ENCODE measurements at regions not wholly inside any gene's neighbourhood (a gene's known extent, or its start where the extent isn't known, plus 50 kb on each side); places are given as distances from the start of the nearest gene placed in this dataset.
"Not testable (repeated sequence)": the region's sequence is repeated elsewhere in the genome, so short reads cannot be mapped to it uniquely, and the experiment has no call there.

DNA sequence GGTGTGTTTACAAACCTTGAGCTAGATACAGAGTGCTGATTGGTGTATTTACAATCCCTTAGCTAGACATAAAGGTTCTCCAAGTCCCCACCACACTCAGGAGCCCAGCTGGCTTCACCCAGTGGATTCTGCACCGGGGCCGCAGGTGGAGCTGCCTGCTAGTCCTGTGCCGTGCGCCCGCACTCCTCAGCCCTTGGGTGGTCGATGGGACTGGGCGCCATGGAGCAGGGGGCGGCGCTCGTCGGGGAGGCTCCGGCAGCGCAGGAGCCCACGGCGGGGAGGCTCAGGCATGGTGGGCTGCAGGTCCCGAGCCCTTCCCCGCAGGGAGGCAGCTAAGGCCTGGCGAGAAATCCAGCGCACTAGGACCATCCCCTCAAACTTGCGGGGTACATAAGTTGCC lies 124.2 kb upstream of the EEF2KMT start:
- H3K9me3 Mint-ChIP-seq; H3K4me3 Mint-ChIP-seq; H3K36me3 Mint-ChIP-seq (ENCODE audit: low read depth); H3K27me3 Mint-ChIP-seq (ENCODE audit: low read depth); H3K4me1 Mint-ChIP-seq (ENCODE audit: low read depth); DNase-seq (ENCODE audit: low spot score); H3K27ac Mint-ChIP-seq: not testable (repeated sequence)

DNA sequence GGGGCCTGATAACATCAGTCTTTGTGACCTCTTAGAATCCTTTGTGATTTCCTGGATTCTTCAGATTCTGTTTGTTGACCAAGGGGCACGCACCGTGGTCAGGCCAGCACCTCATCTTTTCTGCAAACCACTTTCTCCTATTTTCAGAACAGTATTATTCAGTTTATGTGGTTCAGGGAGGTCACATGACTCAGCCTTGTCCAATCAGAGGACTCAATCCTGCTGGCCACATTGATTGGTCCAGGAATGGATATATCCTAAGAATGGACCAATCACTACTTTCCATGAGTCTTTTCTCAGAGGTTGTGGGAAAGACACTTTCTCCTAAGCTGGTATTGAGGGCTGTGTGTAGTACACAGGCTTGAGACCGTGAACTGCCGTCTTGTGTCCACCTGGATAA lies 123.1 kb upstream of the EEF2KMT start:
- H3K27ac Mint-ChIP-seq = no peak overlapping the region
- H3K4me3 Mint-ChIP-seq = no peak overlapping the region
- no peak for DNase-seq (ENCODE audit: low spot score)
- no peaks in the 10 kb centered on the region for H3K36me3 Mint-ChIP-seq (ENCODE audit: low read depth)
- H3K4me1 Mint-ChIP-seq (ENCODE audit: low read depth) = no peaks in the 10 kb centered on the region
- H3K9me3 Mint-ChIP-seq = no peaks in the 10 kb centered on the region
- no peaks in the 10 kb centered on the region for H3K27me3 Mint-ChIP-seq (ENCODE audit: low read depth)

DNA sequence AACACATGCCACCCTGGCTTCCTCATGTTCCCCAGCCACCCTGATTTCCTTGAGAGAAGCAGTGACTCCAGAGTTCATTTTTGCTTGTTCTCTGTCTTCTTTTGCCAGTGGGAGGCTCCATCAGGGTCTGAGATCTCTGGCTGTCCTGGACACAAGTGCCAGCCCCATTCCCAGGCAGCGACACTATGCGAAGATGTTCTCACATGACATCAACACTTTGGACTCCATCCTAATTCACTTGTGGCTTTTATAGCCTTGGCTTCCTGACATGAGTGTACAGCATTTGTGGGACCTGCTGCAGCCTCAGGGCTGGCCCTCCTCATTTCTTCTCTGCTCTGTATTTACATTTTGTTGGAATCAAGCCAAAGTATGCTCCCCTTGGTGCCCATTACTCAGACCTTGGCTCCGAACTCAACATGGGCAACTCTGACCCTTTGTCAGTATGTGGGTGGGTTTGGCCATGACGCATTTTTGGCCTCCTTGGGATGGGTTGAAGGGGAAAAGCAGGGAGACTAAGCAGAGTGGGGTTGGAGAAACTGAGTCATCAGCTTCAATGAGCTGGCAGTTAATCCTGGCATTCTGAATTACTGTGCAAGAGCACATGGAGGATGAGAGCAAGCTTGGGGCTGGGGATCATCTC lies 119.0 kb upstream of the EEF2KMT start:
- Mint-ChIP-seq H3K9me3 (no peaks in the 10 kb centered on the region), H3K27ac (no peak overlapping the region), H3K36me3 (ENCODE audit: low read depth) (no peaks in the 10 kb centered on the region), H3K4me3 (no peak overlapping the region), H3K4me1 (ENCODE audit: low read depth) (no peaks in the 10 kb centered on the region), H3K27me3 (ENCODE audit: low read depth) (no peaks in the 10 kb centered on the region)
- no peak for DNase-seq (ENCODE audit: low spot score)

DNA sequence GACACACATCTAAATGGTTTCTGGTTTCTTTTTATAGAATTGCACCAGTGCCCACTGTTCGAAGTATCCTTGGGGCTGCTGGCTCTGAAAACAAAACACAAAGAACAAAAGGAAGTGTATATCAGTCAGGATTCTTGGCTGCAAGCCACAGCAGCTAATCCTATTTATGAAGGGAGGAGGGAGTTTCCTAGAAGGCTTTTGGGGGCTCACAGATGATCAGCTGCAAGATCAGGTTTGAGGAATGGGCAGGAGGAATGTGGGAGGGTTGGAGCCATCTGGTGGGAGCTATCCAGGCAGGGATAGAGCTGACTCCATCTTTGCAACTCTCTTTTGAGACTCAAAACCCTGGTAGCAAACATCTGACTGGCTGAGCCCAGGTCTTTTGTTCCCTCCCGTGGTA lies 118.3 kb upstream of the EEF2KMT start:
- no peaks in the 10 kb centered on the region for H3K9me3 Mint-ChIP-seq
- H3K27me3 Mint-ChIP-seq (ENCODE audit: low read depth) = no peaks in the 10 kb centered on the region
- no peak overlapping the region for H3K27ac Mint-ChIP-seq
- H3K36me3 Mint-ChIP-seq (ENCODE audit: low read depth) = no peaks in the 10 kb centered on the region
- H3K4me1 Mint-ChIP-seq (ENCODE audit: low read depth) = no peaks in the 10 kb centered on the region
- no peak overlapping the region for H3K4me3 Mint-ChIP-seq
- DNase-seq (ENCODE audit: low spot score) = no peak

DNA sequence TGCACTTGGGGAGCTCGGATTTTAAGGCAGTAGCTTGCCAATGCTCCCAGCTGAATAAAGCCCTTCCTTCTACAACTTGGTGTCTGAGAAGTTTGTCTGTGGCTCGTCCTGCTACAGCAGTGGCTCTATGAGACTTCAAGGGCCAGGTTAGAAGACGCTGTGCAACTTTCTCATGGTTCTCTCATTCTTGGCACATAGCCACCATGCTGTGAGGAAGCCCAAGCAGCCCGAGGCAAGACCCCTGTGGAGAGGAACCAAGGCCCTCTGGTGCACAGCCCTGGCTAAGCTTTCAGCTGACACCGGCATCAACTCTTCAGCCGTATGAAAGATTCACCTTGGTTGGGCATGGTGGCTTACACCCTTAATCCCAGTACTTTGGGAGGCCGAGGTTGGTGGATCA lies 116.9 kb upstream of the EEF2KMT start:
- H3K9me3 Mint-ChIP-seq = no peaks in the 10 kb centered on the region
- no peak overlapping the region for H3K4me3 Mint-ChIP-seq
- H3K27ac Mint-ChIP-seq = no peak overlapping the region
- no peaks in the 10 kb centered on the region for H3K4me1 Mint-ChIP-seq (ENCODE audit: low read depth)
- no peaks in the 10 kb centered on the region for H3K27me3 Mint-ChIP-seq (ENCODE audit: low read depth)
- no peaks in the 10 kb centered on the region for H3K36me3 Mint-ChIP-seq (ENCODE audit: low read depth)
- no peak for DNase-seq (ENCODE audit: low spot score)

DNA sequence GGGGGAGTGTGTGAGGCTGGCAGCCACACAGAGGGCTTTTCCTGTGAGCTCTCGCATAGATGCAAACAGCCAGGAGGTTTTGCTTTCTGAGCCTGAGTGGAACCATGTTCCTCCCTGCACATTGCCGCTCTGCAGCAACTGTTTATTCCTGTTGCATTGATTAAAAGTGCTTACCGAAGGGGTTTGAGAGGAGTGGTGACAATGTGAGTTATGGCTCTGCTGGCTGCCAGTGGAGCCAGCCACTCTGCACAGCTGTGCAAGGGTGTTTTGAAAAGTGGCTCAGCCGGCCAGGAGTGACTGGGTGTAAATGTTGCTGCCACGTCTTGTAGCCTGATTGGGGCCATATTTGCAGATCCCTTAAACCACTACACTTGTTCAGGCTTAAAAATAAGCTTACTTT lies 114.9 kb upstream of the EEF2KMT start:
- H3K4me3 Mint-ChIP-seq = not testable (repeated sequence)

DNA sequence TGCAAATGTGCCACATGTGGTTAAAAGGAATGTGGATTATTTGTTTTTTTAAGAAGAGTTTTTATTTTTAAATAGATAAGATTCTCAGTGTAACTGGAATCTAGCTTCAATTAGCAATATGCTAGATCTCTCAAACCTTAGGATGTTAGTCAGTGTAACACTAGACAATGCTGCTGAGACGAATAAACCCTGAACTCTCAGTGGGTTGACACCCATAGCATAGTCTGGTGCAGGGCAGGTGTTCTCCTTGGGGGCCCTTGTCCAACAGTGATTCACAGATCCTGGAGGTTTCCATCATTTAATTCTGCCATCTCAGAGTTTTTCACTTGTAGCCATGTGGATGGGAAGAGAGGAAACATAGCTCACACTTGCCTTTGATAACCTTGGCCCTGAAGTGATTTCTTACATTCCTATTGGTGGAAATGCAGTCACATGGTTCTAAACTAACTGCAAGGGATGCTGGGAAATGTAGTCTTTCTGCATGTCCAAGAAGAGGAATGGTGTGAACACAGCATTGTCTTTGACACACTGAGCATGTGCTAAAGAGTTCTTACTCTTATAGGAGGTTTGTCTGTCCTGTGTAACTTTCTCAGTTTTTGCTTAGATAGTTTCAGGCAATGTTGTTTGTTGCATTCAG lies 110.4 kb upstream of the EEF2KMT start:
- H3K4me1 Mint-ChIP-seq (ENCODE audit: low read depth); H3K36me3 Mint-ChIP-seq (ENCODE audit: low read depth); H3K9me3 Mint-ChIP-seq; H3K4me3 Mint-ChIP-seq; H3K27me3 Mint-ChIP-seq (ENCODE audit: low read depth); DNase-seq (ENCODE audit: low spot score); H3K27ac Mint-ChIP-seq: not testable (repeated sequence)

More for the DNA sequence above, 114.9 kb upstream of the EEF2KMT start:
- not testable (repeated sequence) for H3K36me3 Mint-ChIP-seq (ENCODE audit: low read depth); DNase-seq (ENCODE audit: low spot score); H3K4me1 Mint-ChIP-seq (ENCODE audit: low read depth); H3K27me3 Mint-ChIP-seq (ENCODE audit: low read depth); H3K9me3 Mint-ChIP-seq; H3K27ac Mint-ChIP-seq

DNA sequence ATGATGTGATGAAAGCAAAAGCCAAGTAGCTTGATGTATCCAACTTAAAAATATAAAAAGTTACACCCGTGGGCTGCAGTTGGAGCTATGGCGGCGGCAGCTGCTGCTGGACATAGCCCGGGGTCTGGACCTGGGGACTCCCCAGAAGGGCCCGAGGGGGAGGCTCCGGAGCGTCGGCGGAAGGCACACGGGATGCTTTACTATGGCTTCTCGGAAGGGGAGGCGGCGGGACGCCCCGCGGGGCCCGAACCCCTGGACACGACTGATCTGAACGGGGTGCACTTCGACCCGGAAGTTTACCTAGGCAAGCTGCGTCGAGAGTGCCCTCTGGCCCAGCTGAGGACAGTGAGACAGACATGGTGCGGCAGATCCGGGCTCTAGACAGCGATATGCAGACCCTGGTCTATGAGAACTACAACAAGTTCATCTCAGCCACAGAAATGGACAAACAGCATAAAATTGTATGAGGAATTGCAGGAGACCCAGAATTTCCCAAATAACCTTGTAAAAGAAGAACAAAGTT lies 109.5 kb upstream of the EEF2KMT start:
- H3K27ac Mint-ChIP-seq = no peak overlapping the region
- no peaks in the 10 kb centered on the region for H3K36me3 Mint-ChIP-seq (ENCODE audit: low read depth)
- H3K27me3 Mint-ChIP-seq (ENCODE audit: low read depth) = no peaks in the 10 kb centered on the region
- no peaks in the 10 kb centered on the region for H3K9me3 Mint-ChIP-seq
- no peak for DNase-seq (ENCODE audit: low spot score)
- no peak overlapping the region for H3K4me3 Mint-ChIP-seq
- no peaks in the 10 kb centered on the region for H3K4me1 Mint-ChIP-seq (ENCODE audit: low read depth)

DNA sequence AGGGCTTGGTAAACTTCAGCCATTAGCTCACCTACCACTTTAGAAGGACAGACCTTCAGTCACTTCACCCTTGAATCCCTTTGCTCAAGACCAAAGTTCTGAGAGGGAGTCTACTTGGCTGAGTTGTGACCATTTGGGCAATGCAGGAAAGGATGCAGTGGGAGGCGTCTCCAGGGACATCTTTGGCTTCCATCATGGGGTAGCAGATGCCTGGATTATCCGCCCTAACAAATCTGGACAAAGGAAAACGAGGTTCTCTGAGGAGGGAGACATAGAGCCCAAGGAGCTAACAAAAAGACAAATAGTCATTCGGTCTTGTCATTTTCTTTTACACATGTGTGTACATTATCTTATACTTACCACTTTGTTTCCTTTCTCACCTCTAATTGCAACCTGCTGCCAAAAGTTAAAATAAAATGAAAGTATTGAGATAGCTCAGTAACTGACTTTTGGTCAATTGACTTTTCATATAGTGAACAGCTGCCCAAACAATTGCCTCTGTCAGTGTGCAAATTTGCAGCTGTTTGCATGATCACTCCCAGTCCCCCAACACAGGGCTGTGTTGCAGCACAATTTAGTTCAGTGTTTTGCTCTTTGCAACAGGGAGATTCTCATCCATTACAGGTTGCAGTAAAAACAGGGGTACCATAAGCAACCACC lies 108.9 kb upstream of the EEF2KMT start:
- Mint-ChIP-seq H3K4me1 (ENCODE audit: low read depth) (no peaks in the 10 kb centered on the region), H3K27ac (no peak overlapping the region), H3K36me3 (ENCODE audit: low read depth) (no peaks in the 10 kb centered on the region), H3K27me3 (ENCODE audit: low read depth) (no peaks in the 10 kb centered on the region), H3K9me3 (no peaks in the 10 kb centered on the region), H3K4me3 (no peak overlapping the region)
- DNase-seq (ENCODE audit: low spot score) = no peak

DNA sequence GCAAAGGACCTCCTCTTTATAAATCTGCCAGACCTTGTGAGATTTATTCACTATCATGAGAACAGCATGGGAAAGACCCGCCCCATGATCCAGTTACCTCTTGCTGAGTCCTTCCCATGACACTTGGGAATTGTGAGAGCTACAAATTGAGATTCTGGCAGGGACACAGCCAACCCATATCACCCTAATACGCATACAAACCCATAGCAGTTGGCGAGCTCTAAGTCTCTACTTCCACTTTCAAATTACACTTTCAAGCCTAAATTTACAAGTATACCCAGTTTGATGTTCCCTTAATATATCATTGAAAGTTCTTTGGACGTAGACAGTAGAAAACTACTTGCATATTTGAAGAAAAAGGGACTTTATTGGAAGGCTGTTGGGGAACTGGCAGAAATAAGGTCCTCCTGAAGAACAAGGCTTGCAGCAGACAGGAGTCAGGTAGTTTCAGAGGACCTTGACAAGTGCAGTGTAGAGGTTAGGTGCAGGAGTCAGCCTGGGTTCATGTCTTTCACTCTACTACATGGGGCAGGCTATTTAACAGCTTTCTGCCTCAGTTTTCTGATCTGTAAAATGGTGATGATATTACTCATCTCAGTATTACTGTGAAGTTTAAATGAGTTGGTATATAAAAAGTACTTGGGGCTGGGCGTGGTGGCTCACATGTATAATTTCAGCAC lies 107.9 kb upstream of the EEF2KMT start:
- Mint-ChIP-seq H3K27me3 (ENCODE audit: low read depth) (no peaks in the 10 kb centered on the region), H3K27ac (no peak overlapping the region), H3K9me3 (no peaks in the 10 kb centered on the region), H3K36me3 (ENCODE audit: low read depth) (no peaks in the 10 kb centered on the region), H3K4me3 (no peak overlapping the region), H3K4me1 (ENCODE audit: low read depth) (no peaks in the 10 kb centered on the region)
- DNase-seq (ENCODE audit: low spot score) = no peak

DNA sequence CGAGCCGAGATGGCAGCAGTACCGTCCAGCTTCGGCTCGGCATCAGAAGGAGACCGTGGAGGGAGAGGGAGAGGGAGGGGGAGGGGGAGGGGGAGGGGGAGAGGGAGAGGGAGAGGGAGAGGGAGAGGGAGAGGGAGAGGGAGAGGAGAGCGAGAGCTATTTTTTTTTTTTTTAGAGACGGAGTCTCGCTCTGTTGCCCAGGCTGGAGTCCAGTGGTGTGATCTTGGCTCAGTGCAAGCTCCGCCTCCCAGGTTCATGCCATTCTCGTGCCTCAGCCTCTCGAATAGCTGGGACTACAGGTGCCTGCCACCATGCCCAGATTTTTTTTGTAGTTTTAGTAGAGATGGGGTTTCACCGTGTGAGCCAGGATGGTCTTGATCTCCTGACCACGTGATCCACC lies 106.1 kb upstream of the EEF2KMT start:
- not testable (repeated sequence) for H3K4me3 Mint-ChIP-seq; H3K4me1 Mint-ChIP-seq (ENCODE audit: low read depth); H3K9me3 Mint-ChIP-seq; H3K36me3 Mint-ChIP-seq (ENCODE audit: low read depth); H3K27ac Mint-ChIP-seq; DNase-seq (ENCODE audit: low spot score); H3K27me3 Mint-ChIP-seq (ENCODE audit: low read depth)

DNA sequence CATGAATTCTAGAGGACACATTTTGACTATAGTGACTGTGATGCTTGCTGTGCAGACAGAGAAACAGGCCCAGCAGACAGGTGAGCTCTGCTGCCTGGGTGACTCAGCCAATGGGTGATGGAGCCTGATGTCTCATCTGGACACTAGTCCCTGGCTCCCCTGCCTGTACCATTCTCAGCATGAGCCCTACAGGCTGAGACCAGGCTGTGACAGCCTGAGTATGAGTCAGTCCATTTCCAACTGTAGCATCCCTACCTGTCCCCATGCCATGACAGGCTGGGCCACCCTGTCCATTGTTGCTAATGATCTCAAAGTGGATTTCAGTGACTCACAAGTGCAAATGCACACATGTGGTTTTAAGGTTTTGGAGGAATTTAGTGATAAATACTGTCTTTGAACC lies 102.5 kb upstream of the EEF2KMT start:
- DNase-seq (ENCODE audit: low spot score) = no peak
- Mint-ChIP-seq H3K27me3 (ENCODE audit: low read depth) (no peaks in the 10 kb centered on the region), H3K36me3 (ENCODE audit: low read depth) (no peaks in the 10 kb centered on the region), H3K27ac (no peak overlapping the region), H3K4me3 (no peak overlapping the region), H3K9me3 (no peaks in the 10 kb centered on the region), H3K4me1 (ENCODE audit: low read depth) (no peaks in the 10 kb centered on the region)

DNA sequence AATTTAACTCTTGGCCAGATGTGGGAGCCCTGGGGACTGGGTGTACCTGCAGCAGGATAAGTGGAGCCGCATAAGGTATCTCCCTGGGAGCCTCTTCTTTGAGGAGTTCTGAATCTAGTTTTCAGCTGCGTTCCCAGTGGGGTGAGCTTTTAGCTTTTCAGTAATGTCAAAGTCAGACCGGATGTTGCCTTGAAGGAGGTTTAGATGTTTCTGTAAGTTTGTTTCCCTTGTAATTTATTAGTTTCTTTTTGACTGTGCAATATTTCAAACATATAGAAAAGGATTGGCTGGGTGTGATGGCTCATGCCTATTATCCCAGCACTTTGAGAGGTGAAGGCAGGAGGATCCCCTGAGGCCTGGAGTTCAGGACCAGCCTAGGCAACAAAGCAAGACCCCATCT lies 98.6 kb upstream of the EEF2KMT start:
- no peaks in the 10 kb centered on the region for H3K36me3 Mint-ChIP-seq (ENCODE audit: low read depth)
- no peak overlapping the region for H3K4me3 Mint-ChIP-seq
- no peak for DNase-seq (ENCODE audit: low spot score)
- H3K27ac Mint-ChIP-seq = no peak overlapping the region
- H3K4me1 Mint-ChIP-seq (ENCODE audit: low read depth) = no peaks in the 10 kb centered on the region
- no peaks in the 10 kb centered on the region for H3K27me3 Mint-ChIP-seq (ENCODE audit: low read depth)
- H3K9me3 Mint-ChIP-seq = no peaks in the 10 kb centered on the region

DNA sequence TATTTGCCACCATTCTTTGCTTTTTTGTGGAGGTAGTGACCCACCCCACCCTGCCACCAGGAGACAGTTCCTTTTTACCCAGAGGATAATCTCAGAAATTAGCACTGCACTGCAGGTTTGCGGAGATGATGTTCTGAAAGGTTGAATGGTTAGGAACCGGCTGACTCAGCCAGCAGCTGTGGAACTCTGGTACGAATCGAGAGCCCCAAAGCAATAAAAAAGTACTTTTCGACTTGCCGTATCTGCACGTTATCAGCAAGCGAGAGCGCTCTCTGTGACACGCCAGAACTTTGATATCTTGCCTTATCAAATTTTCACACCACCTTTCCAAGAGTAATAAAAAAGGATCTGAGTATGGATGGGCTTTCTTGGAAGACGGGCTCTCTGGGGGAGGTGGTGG lies 96.3 kb upstream of the EEF2KMT start:
- no peak for DNase-seq (ENCODE audit: low spot score)
- no peaks in the 10 kb centered on the region for H3K27me3 Mint-ChIP-seq (ENCODE audit: low read depth)
- H3K4me3 Mint-ChIP-seq = no peak overlapping the region
- no peaks in the 10 kb centered on the region for H3K36me3 Mint-ChIP-seq (ENCODE audit: low read depth)
- no peaks in the 10 kb centered on the region for H3K4me1 Mint-ChIP-seq (ENCODE audit: low read depth)
- H3K27ac Mint-ChIP-seq = no peak overlapping the region
- H3K9me3 Mint-ChIP-seq = no peaks in the 10 kb centered on the region

Measured in T-helper 2 cell treated with Interferon-gamma antibody and Interleukin-4, amounts not matched to agents 5 μg/mL and 100 μg/mL, for 36 hours (primary cell).